ENCODE measurements at regions not wholly inside any gene's neighbourhood (a gene's known extent, or its start where the extent isn't known, plus 50 kb on each side); places are given as distances from the start of the nearest gene placed in this dataset.

DNA sequence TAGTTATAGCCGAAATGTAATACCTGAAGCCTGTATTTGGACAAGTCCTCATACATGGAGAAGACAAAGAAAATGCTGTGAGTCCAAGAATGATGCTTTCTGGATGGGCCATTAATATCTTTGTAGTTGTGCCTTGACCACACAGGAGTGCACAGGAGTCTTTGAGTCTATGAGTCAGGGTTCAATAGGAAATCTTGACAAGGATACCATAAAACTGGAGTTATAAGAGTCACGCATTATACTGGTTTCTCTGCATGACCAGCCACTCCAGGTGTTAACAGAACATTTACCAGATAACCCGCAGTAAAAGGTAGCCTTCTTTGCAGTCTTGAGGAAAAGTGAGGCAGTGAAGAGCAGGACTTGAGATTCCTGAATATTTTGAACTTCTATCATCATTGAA lies 464.6 kb upstream of the PKN2 start:
- DNase-seq (ENCODE audit: low read depth) = no peak

- DNase-seq (ENCODE audit: low read depth) = no peak
Observed at GRCh38 chr1:88221411-88221810, 462.7 kb upstream of the PKN2 start.

DNA sequence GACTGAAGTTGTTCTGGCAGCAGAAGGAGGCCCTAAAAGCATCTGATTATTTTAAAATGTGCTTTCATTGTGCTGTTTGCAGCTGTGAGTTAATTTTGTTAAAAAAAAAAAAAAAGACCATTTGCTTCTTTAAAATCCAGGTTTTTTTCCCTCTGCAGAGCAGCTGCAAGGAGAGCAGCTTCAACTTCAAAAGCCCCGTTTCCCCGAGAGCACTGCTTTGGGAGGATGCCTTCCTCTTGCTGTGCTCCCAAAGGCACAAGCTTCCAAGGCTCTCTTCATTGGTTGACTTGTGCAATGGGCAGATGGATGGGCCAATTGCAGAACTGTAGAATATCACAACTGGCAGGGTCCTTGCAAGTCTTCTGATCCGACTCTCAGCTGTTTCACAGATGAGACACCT lies 459.2 kb upstream of the PKN2 start:
- no peak for DNase-seq (ENCODE audit: low read depth)

DNA sequence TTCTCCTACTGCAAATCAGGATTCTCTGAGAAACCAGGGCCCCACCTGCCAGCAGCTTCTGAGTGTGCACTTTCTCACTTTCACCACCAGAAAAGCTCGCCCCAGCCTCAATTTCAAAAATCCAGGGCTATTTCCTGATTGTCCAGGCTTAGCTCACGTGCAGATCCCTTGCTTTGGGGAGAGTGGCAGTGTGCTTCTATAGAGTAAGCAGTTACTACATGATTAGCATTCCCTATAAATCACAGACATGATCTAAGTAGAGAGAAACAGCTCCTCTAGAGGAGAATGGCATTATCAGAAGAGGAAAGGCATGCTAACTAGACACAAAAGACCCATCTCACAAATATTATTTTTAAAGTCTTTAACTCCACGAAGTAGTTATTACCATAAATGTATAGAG lies 456.0 kb upstream of the PKN2 start:
- no peak for DNase-seq (ENCODE audit: low read depth)

GRCh38 chr1:88230126-88230525 lies 453.9 kb upstream of the PKN2 start:
- DNase-seq (ENCODE audit: low read depth) = no peak

GRCh38 chr1:88237058-88237457 lies 447.0 kb upstream of the PKN2 start:
- no peak for DNase-seq (ENCODE audit: low read depth)

DNA sequence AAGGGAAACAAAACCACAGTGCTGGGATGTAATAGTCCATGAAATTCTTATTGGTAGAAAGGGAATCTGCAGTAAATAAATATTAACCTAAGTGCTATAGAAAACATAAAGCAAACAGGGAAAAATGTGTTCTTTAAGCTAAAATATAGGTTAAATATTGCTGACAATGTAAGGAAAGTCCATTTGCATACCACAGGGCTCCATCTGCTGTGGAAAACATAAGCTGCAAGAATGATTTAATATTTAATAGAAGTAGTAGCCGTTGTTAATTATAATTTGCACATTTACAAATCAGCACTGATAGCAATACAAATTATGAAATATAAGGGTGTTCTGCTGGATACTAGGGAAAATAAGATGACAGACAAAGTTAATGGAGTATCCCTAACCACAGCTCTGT lies 444.9 kb upstream of the PKN2 start:
- no peak for DNase-seq (ENCODE audit: low read depth)

GRCh38 chr1:88247666-88248065 lies 436.4 kb upstream of the PKN2 start:
- DNase-seq (ENCODE audit: low read depth) = no peak

DNA sequence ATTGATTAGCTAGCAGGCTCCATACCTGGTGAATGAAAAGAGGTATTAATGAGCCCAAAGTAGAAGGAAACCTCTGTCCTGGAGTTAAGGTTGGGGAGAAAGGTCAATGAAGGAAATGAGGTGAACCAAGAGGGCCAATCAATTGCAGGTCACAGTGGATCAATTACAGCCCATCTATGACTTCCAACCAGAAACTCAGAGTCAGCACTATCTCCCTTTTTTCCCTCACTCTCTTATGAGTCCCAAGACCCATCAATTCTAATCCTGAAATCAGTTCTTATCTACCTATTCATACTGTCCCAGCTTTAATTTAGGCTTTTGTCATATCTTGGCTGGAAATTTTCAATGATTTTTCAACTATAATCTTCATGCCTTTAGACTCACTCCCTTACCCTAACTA lies 433.2 kb upstream of the PKN2 start:
- no peak for DNase-seq (ENCODE audit: low read depth)

DNA sequence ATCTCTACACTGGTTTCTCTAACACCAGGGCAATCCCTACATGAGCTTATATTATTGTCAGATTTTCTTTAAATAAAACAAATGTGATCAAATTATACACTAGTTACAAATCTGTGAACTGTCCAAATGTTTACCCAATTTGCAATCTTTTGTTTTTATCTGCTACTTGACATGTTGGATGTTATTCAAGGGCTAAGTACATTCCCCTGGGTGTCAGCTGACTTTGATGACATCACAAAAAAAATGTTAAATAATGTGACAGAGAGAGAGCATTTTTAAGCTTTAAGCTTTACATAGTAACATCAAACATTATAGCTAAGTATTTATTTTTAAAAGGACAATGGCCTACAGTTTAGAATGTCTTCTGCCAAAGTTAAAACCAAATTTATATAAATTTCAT lies 431.3 kb upstream of the PKN2 start:
- DNase-seq (ENCODE audit: low read depth) = no peak

GRCh38 chr1:88265606-88266005 lies 418.5 kb upstream of the PKN2 start:
- no peak for DNase-seq (ENCODE audit: low read depth)

DNA sequence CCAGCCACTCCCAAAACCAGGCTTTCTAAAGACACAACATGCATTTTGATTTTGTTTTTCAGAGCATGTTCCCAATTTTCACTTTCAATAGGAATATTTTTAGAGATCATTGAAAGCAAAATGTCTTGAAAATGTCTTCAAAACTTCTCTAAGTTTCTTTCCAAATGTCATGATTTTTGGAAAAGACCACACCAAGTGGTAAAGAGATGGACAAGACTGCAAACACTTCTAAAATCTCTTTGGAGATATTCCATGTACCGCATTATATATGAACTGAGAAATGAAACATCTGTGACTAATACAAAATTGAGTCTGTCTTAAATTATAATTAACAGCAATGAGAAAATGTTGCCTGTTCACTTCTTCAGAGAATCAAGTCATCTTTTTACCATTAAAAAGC lies 418.0 kb upstream of the PKN2 start:
- no peak for DNase-seq (ENCODE audit: low read depth)

- no peak for DNase-seq (ENCODE audit: low read depth)
Observed at GRCh38 chr1:88272216-88272615, 411.9 kb upstream of the PKN2 start.

GRCh38 chr1:88274431-88274830 lies 409.6 kb upstream of the PKN2 start:
- no peak for DNase-seq (ENCODE audit: low read depth)

DNA sequence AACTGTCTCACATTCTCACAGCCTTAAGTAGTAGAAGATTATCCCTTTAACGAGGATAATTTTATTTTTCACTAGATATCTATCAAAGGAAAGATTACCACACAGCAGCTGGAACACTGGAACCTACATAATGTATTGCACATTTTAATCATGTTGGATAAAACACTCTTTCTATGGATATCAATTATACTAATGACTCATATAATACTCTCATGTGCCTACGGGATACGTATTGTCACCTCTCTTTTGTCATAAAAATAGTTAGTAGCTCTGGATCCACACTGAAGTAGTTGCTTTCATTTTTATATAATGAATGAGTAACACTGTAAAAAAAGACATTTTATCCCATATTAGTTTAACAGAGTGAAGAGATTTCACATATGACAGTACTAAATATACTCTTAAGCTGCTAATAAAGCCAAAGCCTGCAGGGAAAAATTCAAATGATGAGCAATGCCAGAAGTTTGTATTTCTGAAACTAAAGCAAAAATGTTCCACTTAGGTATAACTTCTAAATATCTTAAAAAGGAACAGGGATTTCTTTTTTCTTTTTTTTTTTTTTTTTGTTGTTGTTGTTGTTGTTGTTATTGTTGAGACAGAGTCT lies 408.7 kb upstream of the PKN2 start:
- no peak for DNase-seq (ENCODE audit: low read depth)

- DNase-seq (ENCODE audit: low read depth) = no peak
Observed at GRCh38 chr1:88276163-88276562, 407.9 kb upstream of the PKN2 start.

DNA sequence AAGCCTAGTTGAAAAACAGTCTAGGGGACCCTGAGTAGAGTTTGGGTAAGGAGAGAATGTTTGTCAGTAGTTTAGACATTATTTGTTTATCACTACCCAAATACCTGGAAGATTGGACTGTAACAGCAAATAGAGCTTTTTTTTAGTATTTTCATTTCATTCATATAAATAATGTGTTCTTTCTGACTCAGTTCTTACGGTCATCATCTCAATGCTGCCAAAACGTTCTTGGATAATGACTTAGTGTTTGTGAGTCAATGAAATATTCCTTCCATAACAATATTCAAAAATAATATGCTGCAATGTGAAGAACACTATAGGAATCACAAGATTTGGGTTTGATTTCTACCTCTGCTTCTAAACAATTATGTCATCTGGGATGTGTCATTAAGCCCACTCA lies 400.0 kb upstream of the PKN2 start:
- DNase-seq (ENCODE audit: low read depth) = no peak

GRCh38 chr1:88284666-88285366 lies 399.3 kb upstream of the PKN2 start:
- no peak for DNase-seq (ENCODE audit: low read depth)

GRCh38 chr1:88286716-88287115 lies 397.4 kb upstream of the PKN2 start:
- DNase-seq (ENCODE audit: low read depth) = no peak

DNA sequence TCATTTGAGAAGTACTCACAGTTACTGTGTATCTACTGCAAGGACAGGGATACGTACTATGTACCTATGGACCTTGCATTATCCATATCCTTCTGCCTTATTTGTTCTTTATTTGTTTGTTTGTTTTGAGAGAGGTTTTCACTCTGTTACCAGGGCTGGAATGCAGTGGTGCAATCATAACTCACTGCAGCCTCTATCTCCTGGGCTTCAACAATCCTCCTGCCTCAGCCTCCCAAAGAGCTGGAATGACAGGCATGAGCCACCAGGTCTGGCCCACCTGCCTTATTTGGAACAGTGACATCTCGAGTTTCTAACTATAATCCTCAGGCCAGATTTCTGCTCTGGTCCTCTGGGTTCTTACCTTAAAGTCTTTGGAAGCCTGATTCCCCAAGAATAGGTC lies 395.5 kb upstream of the PKN2 start:
- DNase-seq (ENCODE audit: low read depth) = no peak

DNA sequence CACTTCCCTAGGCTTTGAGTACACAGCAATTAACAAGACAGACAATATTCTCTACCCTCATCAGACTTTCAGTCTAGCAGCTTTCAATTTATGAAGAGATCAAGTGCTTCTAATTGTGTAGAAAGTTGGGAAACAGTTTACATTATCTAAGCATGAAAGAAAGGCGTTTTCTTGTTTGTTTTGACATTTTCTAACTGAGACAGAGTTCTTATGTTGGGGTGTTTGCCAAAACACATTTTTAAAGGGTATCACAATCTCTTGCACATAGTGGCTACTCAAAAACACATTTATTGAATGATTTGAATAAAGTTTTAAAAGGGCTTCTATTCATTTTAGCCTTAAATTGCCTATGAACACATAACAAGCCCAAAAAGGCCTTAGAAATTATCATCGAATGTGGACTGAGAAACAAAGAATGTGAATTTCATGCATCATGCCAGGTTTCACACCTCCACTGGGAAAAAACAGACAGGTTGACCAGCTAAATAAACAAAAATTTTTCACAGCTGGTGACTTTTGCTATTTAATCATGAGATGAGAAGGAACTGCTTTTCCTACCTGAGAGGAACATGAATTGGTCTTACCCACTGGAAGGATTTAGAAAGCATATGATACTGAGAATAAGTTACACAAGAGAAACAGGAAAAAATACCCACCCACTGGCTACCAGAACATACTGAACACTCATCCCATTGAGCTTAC lies 394.5 kb upstream of the PKN2 start:
- DNase-seq (ENCODE audit: low read depth) = no peak

- no peak for DNase-seq (ENCODE audit: low read depth)
Observed at GRCh38 chr1:88291611-88292354, 392.3 kb upstream of the PKN2 start.

GRCh38 chr1:88293691-88294190 lies 390.3 kb upstream of the PKN2 start:
- DNase-seq (ENCODE audit: low read depth) = no peak

Measured in activated T-helper 9 cell treated with anti-CD3 and anti-CD28 coated beads, Interleukin-2, amount 50 U/mL, for 16 hours (primary cell).